ENCODE measurements at regions not wholly inside any gene's neighbourhood (a gene's known extent, or its start where the extent isn't known, plus 50 kb on each side); places are given as distances from the start of the nearest gene placed in this dataset.

- no peak for DNase-seq
These were observed 78.4 kb upstream of the MED9 start for GRCh38 chr17:17398188-17398942.

- DNase-seq, result no peak
These were observed 77.6 kb upstream of the MED9 start for GRCh38 chr17:17398943-17399926.

- no peak for DNase-seq
These were observed 76.7 kb upstream of the MED9 start for GRCh38 chr17:17400070-17400469.

- no peak for DNase-seq
These were observed 76.1 kb upstream of the MED9 start for GRCh38 chr17:17400566-17401184.

GRCh38 chr17:17401271-17401781 is 75.5 kb upstream of the MED9 start:
- peak; percentile 16 for DNase-seq

GRCh38 chr17:17402558-17402957 is 74.2 kb upstream of the MED9 start:
- DNase-seq, result no peak

GRCh38 chr17:17403065-17403464 is 73.7 kb upstream of the MED9 start:
- no peak for DNase-seq

GRCh38 chr17:17403899-17404576 is 72.8 kb upstream of the MED9 start:
- DNase-seq, result no peak

- DNase-seq, result no peak
These were observed 71.1 kb upstream of the MED9 start for GRCh38 chr17:17405673-17406072.

- DNase-seq, result no peak
These were observed 70.6 kb upstream of the MED9 start for GRCh38 chr17:17406225-17406624.

GRCh38 chr17:17408236-17408794 is 68.5 kb upstream of the MED9 start:
- DNase-seq, result peak; percentile 83

GRCh38 chr17:17410357-17410756 is 66.4 kb upstream of the MED9 start:
- no peak for DNase-seq

GRCh38 chr17:17411692-17412091 is 65.1 kb upstream of the MED9 start:
- no peak for DNase-seq

GRCh38 chr17:17412326-17412725 is 64.5 kb upstream of the MED9 start:
- no peak for DNase-seq

- DNase-seq, result no peak
These were observed 63.5 kb upstream of the MED9 start for GRCh38 chr17:17413215-17413792.

- no peak for DNase-seq
These were observed 63.0 kb upstream of the MED9 start for GRCh38 chr17:17413821-17414220.

GRCh38 chr17:17414341-17414805 is 62.4 kb upstream of the MED9 start:
- no peak for DNase-seq

- no peak for DNase-seq
These were observed 61.8 kb upstream of the MED9 start for GRCh38 chr17:17415006-17415405.

- DNase-seq, result peak; percentile 74
These were observed 60.8 kb upstream of the MED9 start for GRCh38 chr17:17416007-17416399.

GRCh38 chr17:17416400-17417360 is 60.1 kb upstream of the MED9 start:
- peak; percentile 46 for DNase-seq
